H1 (cell line): ENCODE measurements at regions not wholly inside any gene's neighbourhood (a gene's known extent, or its start where the extent isn't known, plus 50 kb on each side); places are given as distances from the start of the nearest gene placed in this dataset.
A peak's percentile ranks its signal among the peaks of the same experiment; 100 is the strongest.

Experiments
- CTCF ChIA-PET: fragments of 300-600 bp; sonication (Branson Sonifier 250); formaldehyde crosslinking; loops from one replicate; lab custom pipeline; 2021; ENCODE audit not compliant: partially characterized antibody; lab: Charles Lee
- POLR2A ChIA-PET: fragments of 300-600 bp; sonication (Branson Sonifier 250); formaldehyde crosslinking; loops from one replicate; lab custom pipeline; 2021; ENCODE audit warnings: inconsistent platforms; ENCODE audit not compliant: partially characterized antibody; lab: Charles Lee
- DNase-seq, 2 experiments: peaks; one replicate each; pipeline versions ENCODE4 v3.0.0 to v3.0.0-alpha.2; 2010 to 2022; ENCODE audit warnings: low spot score in 2 of 2, low read depth in 1 of 2, mixed read lengths in 1 of 2
- FAIRE-seq: peaks from 2 replicates; lab custom pipeline; 2011; peaks lifted over from hg19 to GRCh38; lab: Jason Lieb, UNC
- H2AFZ ChIP-seq: 2 replicates; pipeline ENCODE4 v1.8.1; 2012; ENCODE audit warnings: low read length, inconsistent platforms
- H2AK5ac ChIP-seq: 2 replicates; pipeline ENCODE4 v1.6.1; 2013; ENCODE audit warnings: low read depth, low read length
- H2BK120ac ChIP-seq: replicated peaks from 2 replicates; pipeline ENCODE3; 2013; ENCODE audit warnings: low read depth, low read length, inconsistent platforms
- H2BK12ac ChIP-seq: 2 replicates; pipeline ENCODE4 v1.6.1; 2013; ENCODE audit warnings: low read depth, low read length
- H2BK15ac ChIP-seq: 2 replicates; pipeline ENCODE4 v1.6.1; 2013; ENCODE audit warnings: low read length
- H2BK20ac ChIP-seq: 2 replicates; pipeline ENCODE4 v1.6.1; 2013; ENCODE audit warnings: low read length
- H2BK5ac ChIP-seq: 2 replicates; pipeline ENCODE4 v1.6.1; 2013; ENCODE audit warnings: low read depth, low read length
- H3K14ac ChIP-seq: 2 replicates; pipeline ENCODE4 v1.6.1; 2013; ENCODE audit warnings: inconsistent platforms; ENCODE audit not compliant: insufficient read length
- H3K18ac ChIP-seq: 2 replicates; pipeline ENCODE4 v1.6.1; 2013; ENCODE audit warnings: low read length; ENCODE audit errors: extremely low read depth
- H3K23ac ChIP-seq: 2 replicates; pipeline ENCODE4 v1.6.1; 2013; ENCODE audit warnings: inconsistent platforms; ENCODE audit not compliant: insufficient read length
- H3K23me2 ChIP-seq: 2 replicates; pipeline ENCODE4 v1.6.1; 2013; ENCODE audit warnings: low read depth, low read length
- H3K27ac ChIP-seq: 2 replicates; pipeline ENCODE4 v1.6.1; 2011; ENCODE audit warnings: low read depth, low read length, inconsistent platforms
- H3K27me3 ChIP-seq, 4 experiments: replicated peaks in 1 of 4; 1 replicate in 1 of 4; 2 replicates in 3 of 4; pipeline versions ENCODE4 v1.6.1 to v1.8.1; 2011 to 2013; ENCODE audit warnings: low read length in 3 of 4, mild to moderate bottlenecking in 3 of 4, inconsistent platforms in 2 of 4, mixed read lengths in 2 of 4, moderate library complexity in 1 of 4; ENCODE audit not compliant: control insufficient read depth in 3 of 4, insufficient read depth in 3 of 4; ENCODE audit errors: extremely low read depth in 1 of 4
- H3K36me3 ChIP-seq, 4 experiments: 2 replicates each; pipeline versions ENCODE4 v1.6.1 to v1.8.1; 2011 to 2013; ENCODE audit warnings: mild to moderate bottlenecking in 4 of 4, low read length in 3 of 4, moderate library complexity in 2 of 4, control low read depth in 1 of 4, inconsistent platforms in 1 of 4; ENCODE audit not compliant: insufficient read depth in 4 of 4, control insufficient read depth in 2 of 4
- H3K4ac ChIP-seq: replicated peaks from 2 replicates; pipeline ENCODE3; 2013; ENCODE audit warnings: low read length, low read depth, mixed read lengths, inconsistent platforms; ENCODE audit not compliant: insufficient read length
- H3K4me1 ChIP-seq, 4 experiments: replicated peaks in 1 of 4; 1 replicate in 1 of 4; 2 replicates in 3 of 4; pipeline versions ENCODE4 v1.6.1 to v1.8.1; 2011 to 2013; ENCODE audit warnings: low read length in 3 of 4, inconsistent platforms in 2 of 4, mixed read lengths in 1 of 4; ENCODE audit not compliant: insufficient read depth in 4 of 4, control insufficient read depth in 3 of 4
- H3K4me2 ChIP-seq, 2 experiments: 2 replicates each; pipeline versions ENCODE4 v1.6.1 to v1.8.1; 2011 to 2013; ENCODE audit warnings: low read depth in 2 of 2, low read length in 2 of 2, control low read depth in 1 of 2, inconsistent platforms in 1 of 2, mild to moderate bottlenecking in 1 of 2; ENCODE audit not compliant: insufficient read depth in 1 of 2
- H3K4me3 ChIP-seq, 4 experiments: fragments of 200-600, 300-600 bp in 1 of 4; sonication (generic), shearing (Covaris generic), sonication (Bioruptor Twin) in 1 of 4; 2 replicates each; pipeline versions ENCODE4 v1.5.1 to v1.8.1; 2011 to 2016; ENCODE audit warnings: low read length in 4 of 4, low read depth in 3 of 4, control low read depth in 2 of 4, inconsistent platforms in 2 of 4, mild to moderate bottlenecking in 2 of 4, mixed read lengths in 1 of 4, moderate library complexity in 1 of 4; ENCODE audit not compliant: insufficient read depth in 2 of 4; ENCODE audit errors: extremely low read depth in 1 of 4
- H3K56ac ChIP-seq: replicated peaks from 2 replicates; pipeline ENCODE3; 2013; ENCODE audit warnings: low read depth, mild to moderate bottlenecking, mixed read lengths, low read length, inconsistent platforms; ENCODE audit not compliant: insufficient read length
- H3K79me1 ChIP-seq: 2 replicates; pipeline ENCODE4 v1.6.1; 2013; ENCODE audit warnings: low read depth, low read length, control low read depth
- H3K79me2 ChIP-seq, 2 experiments: 2 replicates each; pipeline versions ENCODE4 v1.6.1 to v1.8.1; 2012 to 2013; ENCODE audit warnings: low read length in 2 of 2, mild to moderate bottlenecking in 2 of 2, inconsistent platforms in 1 of 2; ENCODE audit not compliant: insufficient read depth in 2 of 2, control insufficient read depth in 1 of 2
- H3K9ac ChIP-seq, 4 experiments: replicated peaks in 1 of 4; 1 replicate in 1 of 4; 2 replicates in 3 of 4; pipeline versions ENCODE4 v1.6.1 to v1.8.1; 2011 to 2013; ENCODE audit warnings: low read depth in 3 of 4, low read length in 3 of 4, control low read depth in 2 of 4, mild to moderate bottlenecking in 2 of 4, moderate library complexity in 2 of 4, inconsistent platforms in 1 of 4; ENCODE audit errors: extremely low read depth in 1 of 4
- H3K9me3 ChIP-seq, 2 experiments: 2 replicates each; pipeline versions ENCODE4 v1.6.1 to v1.8.1; 2012 to 2013; ENCODE audit warnings: mild to moderate bottlenecking in 2 of 2, moderate library complexity in 2 of 2, control low read depth in 1 of 2, inconsistent platforms in 1 of 2, low read depth in 1 of 2, low read length in 1 of 2, mixed read lengths in 1 of 2; ENCODE audit not compliant: insufficient read depth in 2 of 2
- H4K20me1 ChIP-seq, 2 experiments: replicated peaks in 1 of 2; 2 replicates each; pipeline versions ENCODE3 to v1.8.1; 2011 to 2013; ENCODE audit warnings: inconsistent platforms in 2 of 2, low read length in 2 of 2, mild to moderate bottlenecking in 1 of 2; ENCODE audit not compliant: insufficient read depth in 2 of 2, control insufficient read depth in 1 of 2
- H4K5ac ChIP-seq: 2 replicates; pipeline ENCODE4 v1.6.1; 2013; ENCODE audit warnings: low read length, low read depth, mixed read lengths, inconsistent platforms; ENCODE audit not compliant: insufficient read length
- H4K8ac ChIP-seq: 2 replicates; pipeline ENCODE4 v1.8.0; 2013; ENCODE audit warnings: mild to moderate bottlenecking, moderate library complexity, low read length, inconsistent platforms; ENCODE audit not compliant: insufficient read depth; ENCODE audit errors: extremely low read depth
- H4K91ac ChIP-seq: replicated peaks from 2 replicates; pipeline ENCODE3; 2013; ENCODE audit warnings: low read length, mixed read lengths, inconsistent platforms; ENCODE audit not compliant: insufficient read length
- CEBPB ChIP-seq: IDR thresholded peaks from 2 replicates; pipeline ENCODE4 v1.6.1; 2012; ENCODE audit warnings: low read depth, low read length
- CHD1 ChIP-seq: IDR thresholded peaks from 2 replicates; pipeline ENCODE4 v1.6.1; 2012; ENCODE audit warnings: low read depth, low read length, improper control_type of control experiment
- EGR1 ChIP-seq: IDR thresholded peaks from 2 replicates; pipeline ENCODE4 v1.6.1; 2011; ENCODE audit warnings: low read depth, low read length, borderline replicate concordance
- MAFK ChIP-seq: IDR thresholded peaks from 2 replicates; pipeline ENCODE4 v1.6.1; 2012; ENCODE audit warnings: low read depth, mild to moderate bottlenecking, improper control_type of control experiment, low read length
- RNF2 ChIP-seq: fragments of 200-900, 300-1000 bp; sonication (generic); IDR thresholded peaks from 2 replicates; pipeline ENCODE4 v1.7.1; 2016; ENCODE audit warnings: borderline replicate concordance, low read depth, mild to moderate bottlenecking, antibody characterized with exemption, low read length; ENCODE audit not compliant: poor library complexity, severe bottlenecking; ENCODE audit errors: missing control alignments
- SAP30 ChIP-seq: fragments of 300-600 bp; sonication (generic); IDR thresholded peaks from 2 replicates; pipeline ENCODE4 v1.7.1; 2012; ENCODE audit warnings: low read length, moderate library complexity, mild to moderate bottlenecking, inconsistent platforms; ENCODE audit not compliant: insufficient read depth, insufficient replicate concordance
- SIX5 ChIP-seq: IDR thresholded peaks from 2 replicates; pipeline ENCODE4 v1.6.1; 2011; ENCODE audit warnings: mild to moderate bottlenecking, low read depth, low read length
- TAF7 ChIP-seq: optimal IDR thresholded peaks from 2 replicates; pipeline ENCODE3; 2011; ENCODE audit warnings: low read depth, mild to moderate bottlenecking, inconsistent platforms, low read length, moderate library complexity, borderline replicate concordance
- TCF12 ChIP-seq: IDR thresholded peaks from 2 replicates; pipeline ENCODE4 v1.6.1; 2011; ENCODE audit warnings: low read depth, mild to moderate bottlenecking, low read length
- WGBS, 2 experiments: shearing (Covaris generic) in 1 of 2; methylation state at CpG; one replicate each; pipeline versions ENCODE4 v1.1.6 to v1.1.7; 2013 to 2015; ENCODE audit warnings: low lambda C conversion rate in 2 of 2, mixed read lengths in 2 of 2, inconsistent platforms in 1 of 2, low coverage in 1 of 2, missing lambda C conversion rate in 1 of 2; ENCODE audit not compliant: insufficient replicate concordance in 2 of 2, insufficient coverage in 1 of 2, insufficient read length in 1 of 2; ENCODE audit errors: extremely low coverage in 1 of 2, missing lambda C conversion rate in 1 of 2; 5-methylcytosine and 5-hydroxymethylcytosine counted together

DNA sequence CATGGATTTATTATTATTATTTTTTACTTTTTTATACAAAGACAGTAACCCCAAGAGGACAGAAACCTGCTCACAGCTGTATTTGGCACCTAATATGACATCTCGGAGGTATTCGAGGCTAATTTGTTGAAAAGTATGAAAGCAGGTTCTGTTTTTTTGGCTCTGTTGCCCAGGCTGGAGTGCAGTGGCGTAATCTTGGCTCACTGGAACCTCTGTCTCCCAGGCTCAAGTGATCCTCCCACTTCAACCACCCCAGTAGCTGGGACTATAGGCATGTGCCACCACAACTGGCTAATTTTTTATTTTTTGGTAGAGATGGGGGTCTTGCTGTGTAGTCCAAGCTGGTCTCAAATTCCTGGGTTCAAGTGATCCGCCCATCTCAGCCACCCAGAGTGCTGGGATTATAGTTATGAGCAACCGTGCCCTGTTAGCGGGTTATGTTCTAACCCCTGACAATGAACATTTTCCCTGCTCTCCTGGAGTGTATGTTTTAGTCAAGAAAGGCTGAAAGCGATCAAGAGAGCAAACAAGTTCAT is 53.7 kb upstream of the ZNF217 start:
- Histone ChIP-seq H3K79me2 (no peaks in the 10 kb centered on the region), H2AFZ (no peak overlapping the region), H3K4me2 (no peak overlapping the region), H3K14ac (no peak overlapping the region), H3K4ac (no peak overlapping the region), H3K27me3 (no peaks in the 10 kb centered on the region), H2BK20ac (no peak overlapping the region), H2BK12ac (no peak overlapping the region), H3K4me3 (no peak overlapping the region), H3K79me1 (no peaks in the 10 kb centered on the region), H4K8ac (no peak overlapping the region), H3K18ac (no peak overlapping the region), H2BK5ac (no peak overlapping the region), H2BK15ac (no peak overlapping the region), H3K4me1 (peaks cover 0 to 4% (median 0%) of the 10 kb centered on the region in 4 experiments; a peak in 3 of 7 replicates), H2AK5ac (no peak overlapping the region), H4K91ac (no peak overlapping the region), H3K23me2 (no peaks in the 10 kb centered on the region), H3K9me3 (no peaks in the 10 kb centered on the region), H2BK120ac (no peak overlapping the region), H4K5ac (no peak overlapping the region), H3K56ac (no peak overlapping the region), H3K36me3 (no peaks in the 10 kb centered on the region), H3K27ac (no peak overlapping the region), H4K20me1 (no peaks in the 10 kb centered on the region), H3K9ac (no peak overlapping the region), H3K23ac (peak overlapping the region; percentile 52)
- ChIA-PET POLR2A (no interaction called here), CTCF (interaction anchor here (1.0 to 2.0 kb wide), 4 partner anchors 9 to 103 kb away, joined by 3 to 6 read pairs (median 4); no protein-coding TSS in a partner anchor)
- no peak for DNase-seq
- FAIRE-seq, result no peak
- 92% methylated on average over 7 of the region's 7 CpGs; no CpG with 5 or more reads in 1 of the 2 experiments for WGBS, 2 experiments
- TF ChIP-seq TAF7 (no peak), EGR1 (no peak), CHD1 (no peak), TCF12 (no peak), RNF2 (no peak), SIX5 (no peak), SAP30 (no peak), MAFK (no peak), CEBPB (no peak)
